K562 (cell line): ENCODE measurements at regions not wholly inside any gene's neighbourhood (a gene's known extent, or its start where the extent isn't known, plus 50 kb on each side); places are given as distances from the start of the nearest gene placed in this dataset.

Experiments
- ATAC-seq: fragments of 200-7000 bp; cut with Tn5 transposase; 3 replicates; pipeline ENCODE4 v1.9.1; 2020; ENCODE audit warnings: moderate library complexity
- BruUV-seq: library from RNA; stranded (reverse); fragments of 400-500 nt; replicated peaks from 2 replicates; lab custom pipeline; 2021; lab: Mats Ljungman, UMichigan
- CTCF ChIA-PET: fragments of 300-600 bp; formaldehyde crosslinking; extraction: SDS; loops from one replicate; lab custom pipeline; 2021; ENCODE audit warnings: low intra/inter-chr PET ratio; lab: Yijun Ruan, JAX
- POLR2A ChIA-PET: fragments of 300-600, 350-650 bp; sonication (Branson Sonifier 250); formaldehyde crosslinking; extraction: SDS; loops from one replicate; lab custom pipeline; 2021; ENCODE audit warnings: antibody characterized with exemption, inconsistent platforms; lab: Yijun Ruan, JAX
- DNase-seq, 4 experiments: peaks; one replicate each; pipeline versions ENCODE4 v3.0.0 to v3.0.0-alpha.2; 2011 to 2018; ENCODE audit warnings: low spot score in 3 of 4, mixed read lengths in 3 of 4; ENCODE audit errors: extremely low read depth in 1 of 4
- FAIRE-seq: peaks from 2 replicates; lab custom pipeline; 2011; peaks lifted over from hg19 to GRCh38; lab: Jason Lieb, UNC
- H2AFZ ChIP-seq: 2 replicates; pipeline ENCODE4 v1.6.0; 2011; ENCODE audit warnings: low read depth, low read length, control low read depth, inconsistent platforms
- H3K27ac ChIP-seq: fragments of 200-600 bp; 3 replicates; pipeline ENCODE4 v1.8.0; 2011; ENCODE audit warnings: low read depth, mild to moderate bottlenecking, control low read depth, inconsistent platforms, low read length, moderate library complexity, mixed read lengths; ENCODE audit errors: extremely low read depth
- H3K27me3 ChIP-seq, 2 experiments: fragments of 300-600 bp in 1 of 2; 2 replicates in 1 of 2; 3 replicates in 1 of 2; pipeline versions ENCODE4 v1.6.0 to v1.8.0; 2011; ENCODE audit warnings: inconsistent platforms in 2 of 2, low read length in 2 of 2, mild to moderate bottlenecking in 1 of 2, mixed read lengths in 1 of 2, moderate library complexity in 1 of 2; ENCODE audit not compliant: control insufficient read depth in 2 of 2, insufficient read depth in 2 of 2
- H3K36me3 ChIP-seq: fragments of 300-600 bp; 3 replicates; pipeline ENCODE4 v1.8.0; 2011; ENCODE audit warnings: mild to moderate bottlenecking, low read length, inconsistent platforms; ENCODE audit not compliant: control insufficient read depth, insufficient read depth
- H3K4me1 ChIP-seq, 2 experiments: fragments of 200-600 bp in 1 of 2; replicated peaks in 1 of 2; 2 replicates in 1 of 2; 3 replicates in 1 of 2; pipeline versions ENCODE4 v1.5.1 to v1.8.0; 2011; ENCODE audit warnings: inconsistent platforms in 2 of 2, low read length in 2 of 2, mild to moderate bottlenecking in 1 of 2, mixed read lengths in 1 of 2, moderate library complexity in 1 of 2; ENCODE audit not compliant: control insufficient read depth in 2 of 2, insufficient read depth in 2 of 2
- H3K4me2 ChIP-seq: 2 replicates; pipeline ENCODE4 v1.6.1; 2011; ENCODE audit warnings: low read length, control low read depth, inconsistent platforms, mixed read lengths; ENCODE audit not compliant: insufficient read depth
- H3K4me3 ChIP-seq: fragments of 200-600 bp; sonication (generic), shearing (Covaris generic); 2 replicates; pipeline ENCODE4 v1.5.1; 2016; ENCODE audit warnings: control low read depth, inconsistent platforms
- H3K79me2 ChIP-seq: fragments of 200-600 bp; 3 replicates; pipeline ENCODE4 v1.8.0; 2011; ENCODE audit warnings: low read length, inconsistent platforms; ENCODE audit not compliant: control insufficient read depth, insufficient read depth
- H3K9ac ChIP-seq, 2 experiments: 2 replicates each; pipeline versions ENCODE4 v1.6.0 to v1.6.1; 2011; ENCODE audit warnings: low read depth in 2 of 2, low read length in 2 of 2, control low read depth in 1 of 2, inconsistent platforms in 1 of 2, mild to moderate bottlenecking in 1 of 2, mixed read lengths in 1 of 2; ENCODE audit not compliant: insufficient read depth in 1 of 2
- H3K9me1 ChIP-seq: one replicate; pipeline ENCODE4 v1.6.0; 2011; ENCODE audit warnings: inconsistent platforms, mild to moderate bottlenecking, low read length, moderate library complexity; ENCODE audit not compliant: control insufficient read depth, insufficient read depth
- H3K9me3 ChIP-seq: replicated peaks from 2 replicates; pipeline ENCODE4 v1.5.1; 2011; ENCODE audit warnings: low read depth, low read length, inconsistent platforms; ENCODE audit not compliant: control insufficient read depth, insufficient read depth
- H4K20me1 ChIP-seq: replicated peaks from 2 replicates; pipeline ENCODE4 v1.6.1; 2011; ENCODE audit warnings: low read length, inconsistent platforms, mixed read lengths; ENCODE audit not compliant: control insufficient read depth, insufficient read depth
- HDAC1 ChIP-seq, 2 experiments: fragments of 450-650 bp; IDR thresholded peaks; 2 replicates each; pipeline ENCODE4 v1.6.1; 2016 to 2017; ENCODE audit warnings: inconsistent platforms in 1 of 2, mild to moderate bottlenecking in 1 of 2, moderate library complexity in 1 of 2
- MAX ChIP-seq: sonication (generic); formaldehyde crosslinking; IDR thresholded peaks from 2 replicates; pipeline ENCODE4 v1.9.0; 2022; ENCODE audit warnings: mild to moderate bottlenecking, missing genetic modification reagents
- PREB ChIP-seq: sonication (generic); formaldehyde crosslinking; IDR thresholded peaks from 2 replicates; pipeline ENCODE4 v1.8.1; 2023; ENCODE audit warnings: mild to moderate bottlenecking, missing genetic modification reagents
- RERE ChIP-seq: sonication (generic); formaldehyde crosslinking; IDR thresholded peaks from 2 replicates; pipeline ENCODE4 v1.8.0; 2023; ENCODE audit warnings: missing genetic modification reagents, mild to moderate bottlenecking, borderline replicate concordance
- SNIP1 ChIP-seq: fragments of 450-650 bp; IDR thresholded peaks from 2 replicates; pipeline ENCODE4 v1.7.1; 2017; ENCODE audit warnings: low read depth, mild to moderate bottlenecking
- ZNF134 ChIP-seq: fragments of 250-450 bp; sonication (Bioruptor Pico); conservative IDR thresholded peaks from 2 replicates; pipeline ENCODE4 v1.4.0; 2020
- ZNF76 ChIP-seq: fragments of 250-450 bp; sonication (Bioruptor Pico); IDR thresholded peaks from 2 replicates; pipeline ENCODE4 v1.4.0; 2020; ENCODE audit warnings: mild to moderate bottlenecking, moderate library complexity, borderline replicate concordance
- WGBS: fragments of 100-300 bp; shearing (Covaris generic); methylation state at CpG from one replicate; pipeline ENCODE4 v1.1.6; 2016; ENCODE audit warnings: low coverage, mixed read lengths; ENCODE audit not compliant: insufficient coverage; ENCODE audit errors: missing lambda C conversion rate; 5-methylcytosine and 5-hydroxymethylcytosine counted together
- in situ Hi-C: fragments of 300-500 bp; cut with MboI; formaldehyde crosslinking; loops from 4 replicates; pipeline ENCODE4 v1.15.0; 2018; ENCODE audit warnings: inconsistent platforms, mixed read lengths
- intact Hi-C: fragments of 100-400 bp; cut with micrococcal nuclease; formaldehyde crosslinking; loops from 2 replicates; pipeline ENCODE4 v1.14.2; 2022

GRCh38 chr20:56776345-56776744, 147.2 kb downstream of the TFAP2C start (continued):
- TF ChIP-seq PREB = no peak
- TF ChIP-seq HDAC1 (IDR thresholded peaks at IDR 0.05) = no peak
- TF ChIP-seq ZNF76 (CRISPR knock-in tag) = no peak

GRCh38 chr20:56778765-56779195, 149.7 kb downstream of the TFAP2C start:
- ChIA-PET CTCF (no interaction called here), POLR2A (interaction anchor here (0.6 to 0.9 kb wide), 2 partner anchors 799 to 1368 kb away, joined by 3 read pairs; no protein-coding TSS in a partner anchor)
- H3K4me1 ChIP-seq = no peaks in the 10 kb centered on the region; a peak in 1 of 5 replicates
- 0% methylated on average over 8 of the region's 8 CpGs for WGBS
- BruUV-seq = no TSS peak
- H3K27ac ChIP-seq = no peak overlapping the region
- H4K20me1 ChIP-seq = no peaks in the 10 kb centered on the region
- no peaks in the 10 kb centered on the region for H3K79me2 ChIP-seq
- H3K4me3 ChIP-seq = no peak overlapping the region
- in situ Hi-C loops = no loop called here
- H3K9me3 ChIP-seq = no peaks in the 10 kb centered on the region
- H3K36me3 ChIP-seq = no peaks in the 10 kb centered on the region
- intact Hi-C loops = no loop called here
- no peak for DNase-seq
- H3K9ac ChIP-seq = no peak overlapping the region
- TF ChIP-seq MAX (CRISPR knock-in tag) = no peak
- TF ChIP-seq RERE (CRISPR knock-in tag) = no peak
- no peak for TF ChIP-seq SNIP1
- TF ChIP-seq ZNF134 (CRISPR knock-in tag) = no peak
- no peak for ATAC-seq
- no peak overlapping the region for H3K4me2 ChIP-seq
- H3K27me3 ChIP-seq = peaks cover 2 to 22% of the 10 kb centered on the region in 2 experiments; a peak in 3 of 5 replicates
- no peaks in the 10 kb centered on the region for H3K9me1 ChIP-seq
- FAIRE-seq = no peak
- no peak overlapping the region for H2AFZ ChIP-seq
